Activated B cell treated with CpG ODN at 0.5 μM for 24 hours (primary cell): ENCODE measurements at regions not wholly inside any gene's neighbourhood (a gene's known extent, or its start where the extent isn't known, plus 50 kb on each side); places are given as distances from the start of the nearest gene placed in this dataset.

Experiments used
- ATAC-seq: fragments of 200-7000 bp; cut with Tn5 transposase; one replicate; pipeline ENCODE4 v1.10.0; 2021; ENCODE audit warnings: low read depth, mild to moderate bottlenecking, moderate library complexity
- CTCF ChIA-PET: fragments of 350-600 bp; sonication (Branson Sonifier 250); formaldehyde crosslinking; loops from one replicate; lab custom pipeline; 2021; ENCODE audit warnings: antibody characterized with exemption; lab: Charles Lee
- POLR2A ChIA-PET: fragments of 350-600 bp; sonication (Branson Sonifier 250); formaldehyde crosslinking; loops from one replicate; lab custom pipeline; 2021; ENCODE audit warnings: antibody characterized with exemption; lab: Charles Lee
- DNase-seq: peaks from one replicate; pipeline ENCODE4 v3.0.0; 2022
- H3K27ac Mint-ChIP-seq: one replicate; pipeline ENCODE4 v1.8.0; 2020; ENCODE audit warnings: mixed read lengths
- H3K27me3 Mint-ChIP-seq: one replicate; pipeline ENCODE4 v1.8.0; 2021; ENCODE audit warnings: mixed read lengths
- H3K36me3 Mint-ChIP-seq: one replicate; pipeline ENCODE4 v1.8.0; 2021; ENCODE audit warnings: low read depth, mixed read lengths
- H3K4me1 Mint-ChIP-seq: one replicate; pipeline ENCODE4 v1.8.0; 2021; ENCODE audit warnings: mixed read lengths
- H3K4me3 Mint-ChIP-seq: one replicate; pipeline ENCODE4 v1.8.0; 2020; ENCODE audit warnings: mild to moderate bottlenecking, mixed read lengths
- H3K9me3 Mint-ChIP-seq: one replicate; pipeline ENCODE4 v1.8.0; 2020; ENCODE audit warnings: mixed read lengths
- CTCF ChIP-seq: fragments of 200-600 bp; IDR thresholded peaks from one replicate; pipeline ENCODE4 v1.8.0; 2022; ENCODE audit warnings: antibody characterized with exemption, mild to moderate bottlenecking
- intact Hi-C: fragments of 100-400 bp; cut with micrococcal nuclease; formaldehyde crosslinking; loops from one replicate; pipeline ENCODE4 v1.15.1; 2024

- H3K9me3 Mint-ChIP-seq: no peaks in the 10 kb centered on the region
- ChIA-PET POLR2A (no interaction called here), CTCF (no interaction called here)
- no peaks in the 10 kb centered on the region for H3K36me3 Mint-ChIP-seq
- no peak overlapping the region for H3K4me3 Mint-ChIP-seq
- no peak for TF ChIP-seq CTCF
- DNase-seq (no peak), ATAC-seq (no peak)
- intact Hi-C loops: no loop called here
- no peak overlapping the region for H3K27ac Mint-ChIP-seq
- no peaks in the 10 kb centered on the region for H3K27me3 Mint-ChIP-seq
- no peaks in the 10 kb centered on the region for H3K4me1 Mint-ChIP-seq
Measured at GRCh38 chr17:72433797-72434196, 313.0 kb downstream of the SOX9 start.

GRCh38 chr17:72434581-72434980, 313.8 kb downstream of the SOX9 start:
- H3K4me3 Mint-ChIP-seq: no peak overlapping the region
- ATAC-seq: no peak
- no peaks in the 10 kb centered on the region for H3K9me3 Mint-ChIP-seq
- intact Hi-C loops: no loop called here
- CTCF ChIA-PET: no interaction called here
- H3K36me3 Mint-ChIP-seq: no peaks in the 10 kb centered on the region
- no peak overlapping the region for H3K27ac Mint-ChIP-seq
- TF ChIP-seq CTCF: no peak
- DNase-seq: no peak
- POLR2A ChIA-PET: no interaction called here
- peaks cover 2% of the 10 kb centered on the region for H3K27me3 Mint-ChIP-seq
- H3K4me1 Mint-ChIP-seq: no peaks in the 10 kb centered on the region

GRCh38 chr17:72434991-72435618, 314.3 kb downstream of the SOX9 start:
- DNase-seq: no peak
- no peak overlapping the region for H3K4me3 Mint-ChIP-seq
- TF ChIP-seq CTCF: no peak
- no peak overlapping the region for H3K27ac Mint-ChIP-seq
- CTCF ChIA-PET: no interaction called here
- intact Hi-C loops: no loop called here
- no peaks in the 10 kb centered on the region for H3K36me3 Mint-ChIP-seq
- no peaks in the 10 kb centered on the region for H3K4me1 Mint-ChIP-seq
- POLR2A ChIA-PET: no interaction called here
- H3K27me3 Mint-ChIP-seq: peaks cover 5% of the 10 kb centered on the region
- ATAC-seq: no peak
- H3K9me3 Mint-ChIP-seq: no peaks in the 10 kb centered on the region

GRCh38 chr17:72438783-72439182, 318.0 kb downstream of the SOX9 start:
- H3K36me3 Mint-ChIP-seq: no peaks in the 10 kb centered on the region
- DNase-seq (no peak), ATAC-seq (no peak)
- POLR2A ChIA-PET: no interaction called here
- no peaks in the 10 kb centered on the region for H3K4me1 Mint-ChIP-seq
- no peak overlapping the region for H3K4me3 Mint-ChIP-seq
- TF ChIP-seq CTCF: no peak
- H3K9me3 Mint-ChIP-seq: no peaks in the 10 kb centered on the region
- H3K27ac Mint-ChIP-seq: no peak overlapping the region
- intact Hi-C loops: no loop called here
- H3K27me3 Mint-ChIP-seq: peaks cover 5% of the 10 kb centered on the region
- CTCF ChIA-PET: no interaction called here

- Mint-ChIP-seq H3K4me1 (no peaks in the 10 kb centered on the region), H3K4me3 (no peak overlapping the region), H3K27ac (no peak overlapping the region), H3K27me3 (peaks cover 5% of the 10 kb centered on the region), H3K36me3 (no peaks in the 10 kb centered on the region), H3K9me3 (no peaks in the 10 kb centered on the region)
- ChIA-PET POLR2A (no interaction called here), CTCF (no interaction called here)
- TF ChIP-seq CTCF: no peak
- ATAC-seq (no peak), DNase-seq (no peak)
- intact Hi-C loops: no loop called here
Measured at GRCh38 chr17:72439893-72440502, 319.2 kb downstream of the SOX9 start.
